ENCODE measurements at regions not wholly inside any gene's neighbourhood (a gene's known extent, or its start where the extent isn't known, plus 50 kb on each side); places are given as distances from the start of the nearest gene placed in this dataset.

- TF ChIP-seq CTCF (IDR thresholded peaks at IDR 0.05; ENCODE audit: low read depth, low read length) (no peak), EZH2phosphoT487 (IDR thresholded peaks at IDR 0.05; ENCODE audit: low read depth) (no peak)
Measured at GRCh38 chr11:71173709-71174108, 78.7 kb downstream of the SHANK2 start.

All from OCI-LY3 (cell line).